ENCODE measurements at regions not wholly inside any gene's neighbourhood (a gene's known extent, or its start where the extent isn't known, plus 50 kb on each side); places are given as distances from the start of the nearest gene placed in this dataset.

GRCh38 chr22:26998716-26999115 is 341.3 kb downstream of the MIAT start:
- no peak for DNase-seq (ENCODE audit: low read depth)

DNA sequence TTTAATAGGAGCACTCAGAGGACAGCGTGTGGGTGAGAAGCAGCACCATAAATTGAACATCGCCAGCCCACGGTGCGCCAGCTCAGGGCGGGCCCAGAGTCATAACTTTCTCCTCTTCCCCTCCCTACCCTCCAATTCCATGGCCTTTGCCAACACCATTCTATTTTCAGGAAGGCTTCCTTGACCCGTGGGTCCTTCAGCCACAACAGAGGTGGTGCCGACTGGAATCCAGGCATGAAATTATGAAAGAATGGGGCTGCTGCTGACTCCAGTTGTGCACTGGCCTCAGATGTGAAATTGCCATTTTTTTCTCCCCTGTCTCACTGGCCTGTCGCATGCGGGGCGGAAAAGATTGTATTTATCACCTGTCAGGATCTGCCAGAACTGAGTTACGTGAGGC is 345.9 kb downstream of the MIAT start:
- DNase-seq (ENCODE audit: low read depth): no peak

DNA sequence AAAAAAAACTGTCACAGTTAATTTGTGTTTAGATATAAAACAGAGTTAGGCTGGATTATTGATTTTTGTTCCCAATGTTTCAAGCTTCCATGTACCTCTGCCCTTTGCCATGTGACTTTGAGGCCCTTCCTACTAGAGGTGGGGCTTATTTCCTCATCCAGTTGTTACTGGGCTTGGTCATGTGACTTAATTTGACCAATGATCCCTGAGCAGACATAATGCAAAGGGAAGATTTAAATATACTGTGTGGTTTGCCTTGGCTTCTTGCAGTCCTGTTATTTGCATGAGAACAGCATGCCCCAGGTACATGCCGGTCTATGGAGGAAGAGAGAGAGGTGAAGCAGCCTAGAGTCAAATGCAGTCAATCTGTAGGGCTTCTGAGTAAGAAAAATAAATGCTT is 347.0 kb downstream of the MIAT start:
- DNase-seq (ENCODE audit: low read depth): no peak

- DNase-seq (ENCODE audit: low read depth): no peak
Measured at GRCh38 chr22:27008454-27008853, 351.1 kb downstream of the MIAT start.

GRCh38 chr22:27011133-27011532 is 353.7 kb downstream of the MIAT start:
- DNase-seq (ENCODE audit: low read depth): no peak

DNA sequence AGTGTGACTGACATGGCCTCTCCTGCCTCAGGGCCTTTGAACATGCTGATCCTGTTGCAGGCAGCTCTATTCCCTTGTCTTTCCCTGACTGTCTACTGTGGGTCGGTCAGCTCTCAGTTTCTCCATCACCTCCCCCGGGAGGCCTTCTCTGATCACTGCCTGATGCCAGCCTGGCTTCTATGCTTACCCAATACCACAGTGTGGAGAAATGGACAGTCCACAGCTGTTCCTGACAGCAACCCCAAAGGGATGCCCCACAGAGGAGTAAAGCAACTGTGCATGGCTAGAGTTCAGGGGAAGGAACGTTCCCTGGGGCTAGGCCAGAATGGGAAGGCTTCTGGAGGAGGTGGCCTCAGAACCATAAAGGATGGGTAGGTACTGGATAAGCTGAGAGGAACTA is 354.3 kb downstream of the MIAT start:
- no peak for DNase-seq (ENCODE audit: low read depth)

DNA sequence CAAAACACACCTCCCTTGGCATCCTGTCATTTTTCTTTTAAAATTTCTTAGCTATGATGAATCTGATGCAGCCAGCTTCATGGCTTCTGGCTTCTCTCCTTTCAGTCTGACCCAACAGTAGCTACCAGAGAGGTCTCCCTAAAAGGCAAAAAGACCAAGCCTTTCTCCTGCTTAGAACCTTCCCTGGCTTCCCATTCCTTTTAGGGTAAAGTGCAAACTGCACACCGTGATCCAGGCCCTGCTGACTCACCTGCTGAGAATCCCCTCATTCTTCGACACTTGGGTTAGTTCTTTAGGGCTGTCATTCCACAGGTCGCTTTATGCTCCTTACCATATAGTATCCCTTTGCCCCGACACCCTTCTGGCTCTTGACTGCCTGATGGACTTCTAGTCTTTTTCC is 362.4 kb downstream of the MIAT start:
- DNase-seq (ENCODE audit: low read depth): no peak

DNA sequence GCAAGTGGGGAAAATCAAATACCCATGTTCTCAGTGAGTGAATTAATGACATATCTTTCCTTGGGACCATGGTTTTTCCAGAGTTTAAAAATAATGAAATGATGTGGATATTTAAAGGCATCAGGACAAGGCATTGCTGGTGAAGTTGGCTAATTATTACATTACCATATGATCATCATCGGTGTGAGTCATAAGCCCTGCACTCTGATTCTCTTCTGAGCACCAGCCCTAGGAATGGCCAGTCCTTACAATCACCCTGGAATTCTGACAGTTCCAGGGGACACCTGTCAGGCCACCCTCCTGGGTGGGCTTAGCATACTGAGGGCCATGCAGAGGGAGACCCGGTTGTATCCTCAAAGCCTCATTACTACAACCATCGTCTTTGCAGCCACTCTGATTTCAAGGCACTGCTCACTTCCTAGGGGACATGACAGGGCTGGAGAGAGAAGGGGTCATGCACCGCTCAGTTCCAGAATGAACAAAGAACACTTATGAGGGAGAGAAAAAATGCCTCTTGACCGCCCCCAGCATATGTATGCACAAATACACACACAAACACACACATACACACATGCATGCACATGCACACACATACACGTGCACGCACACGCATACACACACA is 365.0 kb downstream of the MIAT start:
- DNase-seq (ENCODE audit: low read depth): no peak

GRCh38 chr22:27022896-27023361 is 365.5 kb downstream of the MIAT start:
- no peak for DNase-seq (ENCODE audit: low read depth)

DNA sequence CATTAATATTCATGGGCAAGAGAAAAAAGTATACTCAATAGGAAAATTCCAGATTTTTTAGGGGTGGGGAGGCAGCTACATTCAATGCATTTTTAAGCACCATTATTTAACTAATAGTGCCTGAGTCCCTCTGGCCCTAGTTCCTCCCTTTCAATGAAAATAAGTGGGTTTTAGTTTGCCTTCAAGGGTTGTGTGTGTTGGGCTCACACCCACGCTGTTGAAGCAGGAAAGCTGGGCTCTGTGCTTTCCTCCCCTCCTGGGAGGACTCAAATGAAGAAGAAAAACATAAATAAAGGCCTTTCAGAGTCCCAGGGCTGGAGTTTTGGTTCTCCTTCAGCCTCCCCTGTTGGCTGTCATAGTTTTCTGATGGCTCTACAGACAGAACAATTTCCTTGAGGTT is 366.2 kb downstream of the MIAT start:
- DNase-seq (ENCODE audit: low read depth): no peak

- DNase-seq (ENCODE audit: low read depth): no peak
Measured at GRCh38 chr22:27024982-27025381, 367.6 kb downstream of the MIAT start.

DNA sequence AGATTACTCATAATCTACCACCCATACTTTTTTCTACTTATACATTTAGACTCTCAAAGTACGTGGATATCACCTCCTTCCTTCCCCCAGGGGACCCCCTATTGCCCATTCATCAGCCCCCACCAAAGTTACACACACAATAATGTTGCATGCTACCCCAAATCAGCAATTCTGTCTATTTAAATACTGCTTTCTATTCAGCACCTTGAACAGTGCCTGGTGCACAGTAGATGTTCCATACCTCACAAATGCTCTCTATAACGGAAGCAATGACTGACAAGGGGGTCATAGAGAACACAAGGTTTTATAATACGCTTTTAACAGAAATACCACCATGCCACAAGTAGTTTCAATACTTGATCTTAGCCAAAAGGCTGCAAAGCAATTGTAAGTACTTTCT is 370.7 kb downstream of the MIAT start:
- no peak for DNase-seq (ENCODE audit: low read depth)

GRCh38 chr22:27029584-27030130 is 372.3 kb downstream of the MIAT start:
- DNase-seq (ENCODE audit: low read depth): no peak

DNA sequence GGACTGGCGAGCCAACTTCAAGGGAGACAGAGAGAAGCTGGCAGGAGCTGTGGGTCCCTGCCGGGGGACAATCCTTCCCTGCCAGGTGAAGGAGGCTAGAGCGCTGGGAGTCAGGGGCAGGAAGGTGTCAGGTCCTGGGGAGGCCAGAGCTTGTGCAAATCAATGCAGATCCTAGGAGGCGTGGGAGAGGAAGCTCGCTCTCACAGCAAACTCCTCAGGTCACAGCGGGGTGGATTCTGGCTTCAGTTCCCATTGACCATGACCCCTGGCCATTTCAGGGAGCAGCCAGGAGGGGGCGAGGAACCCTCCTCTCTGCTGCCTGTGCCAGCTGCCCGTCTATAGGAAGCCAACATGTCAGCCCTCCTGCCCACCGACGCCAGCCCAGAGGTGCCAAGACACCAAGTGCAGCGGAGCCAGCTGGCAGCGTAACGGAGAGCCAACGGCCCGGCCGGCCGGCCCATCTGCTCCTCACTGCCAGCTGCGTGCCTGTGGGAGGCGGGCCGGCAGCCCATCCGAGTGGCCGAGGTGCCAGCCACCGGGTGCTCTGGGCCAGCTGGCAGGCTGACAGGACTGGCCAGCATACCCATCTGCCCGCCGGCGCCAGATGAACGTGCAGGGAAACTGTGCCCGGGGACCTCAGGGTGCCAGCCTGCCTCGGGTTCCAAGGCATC is 374.8 kb downstream of the MIAT start:
- DNase-seq (ENCODE audit: low read depth): no peak

GRCh38 chr22:27041745-27042310 is 384.4 kb downstream of the MIAT start:
- DNase-seq (ENCODE audit: low read depth): no peak

- no peak for DNase-seq (ENCODE audit: low read depth)
Measured at GRCh38 chr22:27043262-27043661, 385.9 kb downstream of the MIAT start.

GRCh38 chr22:27045103-27045947 is 387.9 kb downstream of the MIAT start:
- DNase-seq (ENCODE audit: low read depth): no peak

DNA sequence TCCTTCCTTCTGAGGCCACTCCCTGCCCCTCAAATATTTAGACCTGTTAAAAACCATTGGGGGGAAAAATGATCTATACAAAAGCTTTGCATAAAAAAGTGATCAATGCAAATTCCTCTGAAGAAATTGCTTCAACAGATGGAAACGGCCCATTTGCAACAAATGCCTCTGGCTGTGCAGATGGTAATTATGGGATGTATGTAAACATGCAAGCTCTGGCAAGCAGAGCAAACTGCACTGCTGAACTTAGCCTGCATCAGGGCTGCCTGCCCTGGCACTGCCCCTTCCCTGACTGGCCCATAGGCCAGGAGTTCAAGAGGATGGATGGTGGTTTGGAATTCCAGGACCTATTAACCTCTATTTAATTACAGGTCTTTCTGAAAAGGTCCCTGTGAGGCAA is 388.7 kb downstream of the MIAT start:
- no peak for DNase-seq (ENCODE audit: low read depth)

- no peak for DNase-seq (ENCODE audit: low read depth)
Measured at GRCh38 chr22:27046603-27047002, 389.2 kb downstream of the MIAT start.

GRCh38 chr22:27050771-27051170 is 393.4 kb downstream of the MIAT start:
- DNase-seq (ENCODE audit: low read depth): no peak

GRCh38 chr22:27051407-27051806 is 394.0 kb downstream of the MIAT start:
- no peak for DNase-seq (ENCODE audit: low read depth)

DNA sequence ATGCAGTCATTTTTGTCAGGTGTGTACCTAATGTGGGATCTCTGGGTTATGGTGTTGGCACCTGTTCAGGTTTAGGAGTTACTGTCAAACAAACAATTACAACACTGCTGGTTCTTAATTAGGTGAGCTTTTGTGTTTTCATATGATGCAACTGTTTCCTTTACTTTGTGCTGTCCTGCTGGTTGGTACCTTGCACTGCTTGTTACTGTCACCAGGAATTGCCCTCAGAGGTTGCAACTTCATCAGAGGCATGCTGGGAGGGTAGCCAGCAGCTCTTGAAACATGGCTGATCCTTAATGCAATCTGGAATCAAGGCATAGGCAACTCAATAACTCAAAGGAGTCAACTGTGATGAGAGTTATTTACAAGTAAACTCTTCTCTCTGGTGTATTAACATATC is 400.3 kb downstream of the MIAT start:
- no peak for DNase-seq (ENCODE audit: low read depth)

All from forelimb muscle (tissue), 1 donor.